H9 (cell line): ENCODE measurements at regions not wholly inside any gene's neighbourhood (a gene's known extent, or its start where the extent isn't known, plus 50 kb on each side); places are given as distances from the start of the nearest gene placed in this dataset.

Experiments used
- DNase-seq: peaks from one replicate; pipeline ENCODE4 v3.0.0-alpha.2; 2017
- H2AFZ ChIP-seq: one replicate; pipeline ENCODE4 v1.6.1; 2013; ENCODE audit warnings: mild to moderate bottlenecking, low read length, control low read depth, moderate library complexity
- H2AK5ac ChIP-seq: 2 replicates; pipeline ENCODE4 v1.6.1; 2013; ENCODE audit warnings: low read length, control low read depth, mixed read lengths; ENCODE audit not compliant: insufficient read length
- H2BK120ac ChIP-seq: one replicate; pipeline ENCODE4 v1.6.1; 2013; ENCODE audit warnings: low read depth, mild to moderate bottlenecking, low read length, control low read depth, inconsistent platforms; ENCODE audit not compliant: poor library complexity, severe bottlenecking
- H2BK12ac ChIP-seq: 2 replicates; pipeline ENCODE4 v1.6.1; 2013; ENCODE audit warnings: low read length, control low read depth, mixed read lengths, low read depth; ENCODE audit not compliant: insufficient read length
- H2BK15ac ChIP-seq: 2 replicates; pipeline ENCODE4 v1.6.1; 2013; ENCODE audit warnings: low read depth, low read length, control low read depth
- H2BK20ac ChIP-seq: one replicate; pipeline ENCODE4 v1.6.1; 2013; ENCODE audit warnings: low read depth, mild to moderate bottlenecking, low read length, control low read depth, inconsistent platforms; ENCODE audit not compliant: poor library complexity, severe bottlenecking
- H2BK5ac ChIP-seq: 2 replicates; pipeline ENCODE4 v1.6.1; 2013; ENCODE audit warnings: low read length, control low read depth, mixed read lengths; ENCODE audit not compliant: insufficient read length
- H3K14ac ChIP-seq: 2 replicates; pipeline ENCODE4 v1.6.1; 2013; ENCODE audit warnings: low read length, control low read depth; ENCODE audit not compliant: insufficient read depth
- H3K18ac ChIP-seq: 2 replicates; pipeline ENCODE4 v1.6.1; 2013; ENCODE audit warnings: low read depth, mild to moderate bottlenecking, mixed read lengths, low read length, control low read depth; ENCODE audit not compliant: insufficient read length
- H3K23ac ChIP-seq: 2 replicates; pipeline ENCODE4 v1.6.1; 2013; ENCODE audit warnings: low read length, control low read depth, mixed read lengths, low read depth; ENCODE audit not compliant: insufficient read length
- H3K23me2 ChIP-seq: 2 replicates; pipeline ENCODE4 v1.6.1; 2013; ENCODE audit warnings: low read depth, mild to moderate bottlenecking, mixed read lengths, low read length, control low read depth; ENCODE audit not compliant: insufficient read length, poor library complexity, severe bottlenecking
- H3K27ac ChIP-seq: 2 replicates; pipeline ENCODE4 v1.5.1; 2013; ENCODE audit warnings: low read length, control low read depth, mixed read lengths, low read depth; ENCODE audit not compliant: insufficient read length
- H3K27me3 ChIP-seq: 2 replicates; pipeline ENCODE4 v1.6.1; 2013; ENCODE audit warnings: low read length, control low read depth, inconsistent platforms; ENCODE audit not compliant: insufficient read depth
- H3K4ac ChIP-seq: 2 replicates; pipeline ENCODE4 v1.6.1; 2013; ENCODE audit warnings: low read depth, mild to moderate bottlenecking, control low read depth, inconsistent platforms, low read length, moderate library complexity
- H3K4me1 ChIP-seq: 2 replicates; pipeline ENCODE4 v1.6.1; 2013; ENCODE audit warnings: low read length, control low read depth, inconsistent platforms; ENCODE audit not compliant: insufficient read depth
- H3K4me2 ChIP-seq: 2 replicates; pipeline ENCODE4 v1.6.1; 2013; ENCODE audit warnings: low read length, control low read depth, mixed read lengths; ENCODE audit not compliant: insufficient read length, insufficient read depth
- H3K56ac ChIP-seq: 2 replicates; pipeline ENCODE4 v1.6.1; 2013; ENCODE audit warnings: low read depth, mild to moderate bottlenecking, mixed read lengths, low read length, control low read depth; ENCODE audit not compliant: insufficient read length
- H3K79me1 ChIP-seq: 2 replicates; pipeline ENCODE4 v1.6.1; 2013; ENCODE audit warnings: low read depth, mild to moderate bottlenecking, moderate library complexity, low read length, control low read depth, inconsistent platforms; ENCODE audit not compliant: insufficient read depth, poor library complexity, severe bottlenecking
- H3K79me2 ChIP-seq: 2 replicates; pipeline ENCODE4 v1.6.1; 2013; ENCODE audit warnings: low read length, control low read depth, inconsistent platforms; ENCODE audit not compliant: insufficient read depth
- H3K9ac ChIP-seq: 2 replicates; pipeline ENCODE4 v1.6.1; 2013; ENCODE audit warnings: low read length, control low read depth, mixed read lengths; ENCODE audit not compliant: insufficient read length; ENCODE audit errors: extremely low read depth
- H3K9me3 ChIP-seq: one replicate; pipeline ENCODE4 v1.6.1; 2013; ENCODE audit warnings: low read depth, low read length, inconsistent platforms; ENCODE audit not compliant: control insufficient read depth
- H3T11ph ChIP-seq: one replicate; pipeline ENCODE4 v1.6.1; 2013; ENCODE audit warnings: mild to moderate bottlenecking, low read length, control low read depth, inconsistent platforms
- H4K20me1 ChIP-seq: one replicate; pipeline ENCODE4 v1.6.1; 2013; ENCODE audit not compliant: control insufficient read depth, insufficient read length, insufficient read depth
- H4K5ac ChIP-seq: 2 replicates; pipeline ENCODE4 v1.6.1; 2013; ENCODE audit warnings: low read depth, mild to moderate bottlenecking, mixed read lengths, low read length, control low read depth; ENCODE audit not compliant: insufficient read length
- H4K8ac ChIP-seq: replicated peaks from 2 replicates; pipeline ENCODE4 v1.6.1; 2013; ENCODE audit warnings: low read length, control low read depth, mixed read lengths, low read depth; ENCODE audit not compliant: insufficient read length
- H4K91ac ChIP-seq: 2 replicates; pipeline ENCODE4 v1.6.1; 2013; ENCODE audit warnings: low read depth, mild to moderate bottlenecking, moderate library complexity, mixed read lengths, low read length, control low read depth; ENCODE audit not compliant: insufficient read length
- H3K27ac Mint-ChIP-seq, 3 experiments: 2 replicates in 2 of 3; 3 replicates in 1 of 3; pipeline ENCODE4 v1.8.0; 2020 to 2021; ENCODE audit warnings: mixed read lengths in 3 of 3, mild to moderate bottlenecking in 1 of 3, moderate library complexity in 1 of 3
- H3K27me3 Mint-ChIP-seq: 2 replicates; pipeline ENCODE4 v1.8.0; 2021; ENCODE audit warnings: low read depth, mild to moderate bottlenecking, moderate library complexity, mixed read lengths
- H3K36me3 Mint-ChIP-seq, 3 experiments: 2 replicates in 2 of 3; 3 replicates in 1 of 3; pipeline ENCODE4 v1.8.0; 2020 to 2021; ENCODE audit warnings: low read depth in 3 of 3, mixed read lengths in 3 of 3; ENCODE audit not compliant: insufficient read depth in 1 of 3
- H3K4me1 Mint-ChIP-seq, 2 experiments: 2 replicates each; pipeline ENCODE4 v1.8.0; 2020; ENCODE audit warnings: mixed read lengths in 2 of 2
- H3K4me3 Mint-ChIP-seq, 2 experiments: 2 replicates in 1 of 2; 3 replicates in 1 of 2; pipeline ENCODE4 v1.8.0; 2020 to 2021; ENCODE audit warnings: mild to moderate bottlenecking in 2 of 2, mixed read lengths in 2 of 2, moderate library complexity in 1 of 2
- H3K9me3 Mint-ChIP-seq, 2 experiments: 2 replicates in 1 of 2; 3 replicates in 1 of 2; pipeline ENCODE4 v1.8.0; 2020; ENCODE audit warnings: mild to moderate bottlenecking in 2 of 2, mixed read lengths in 2 of 2, moderate library complexity in 1 of 2
- WGBS: extraction: QIAGEN DNeasy Blood & Tissue Kit; methylation state at CpG from one replicate; pipeline ENCODE4 v1.1.7; 2013; ENCODE audit warnings: missing lambda C conversion rate, low lambda C conversion rate, mixed read lengths; ENCODE audit not compliant: insufficient read length; ENCODE audit errors: extremely low coverage; 5-methylcytosine and 5-hydroxymethylcytosine counted together
- TF ChIP-seq, protein P1 (sequence below): fragments of 200-600 bp; sonication (generic); conservative IDR thresholded peaks from 3 replicates; pipeline ENCODE4 v1.8.0; 2021; ENCODE audit warnings: antibody characterized with exemption, mild to moderate bottlenecking

DNA sequence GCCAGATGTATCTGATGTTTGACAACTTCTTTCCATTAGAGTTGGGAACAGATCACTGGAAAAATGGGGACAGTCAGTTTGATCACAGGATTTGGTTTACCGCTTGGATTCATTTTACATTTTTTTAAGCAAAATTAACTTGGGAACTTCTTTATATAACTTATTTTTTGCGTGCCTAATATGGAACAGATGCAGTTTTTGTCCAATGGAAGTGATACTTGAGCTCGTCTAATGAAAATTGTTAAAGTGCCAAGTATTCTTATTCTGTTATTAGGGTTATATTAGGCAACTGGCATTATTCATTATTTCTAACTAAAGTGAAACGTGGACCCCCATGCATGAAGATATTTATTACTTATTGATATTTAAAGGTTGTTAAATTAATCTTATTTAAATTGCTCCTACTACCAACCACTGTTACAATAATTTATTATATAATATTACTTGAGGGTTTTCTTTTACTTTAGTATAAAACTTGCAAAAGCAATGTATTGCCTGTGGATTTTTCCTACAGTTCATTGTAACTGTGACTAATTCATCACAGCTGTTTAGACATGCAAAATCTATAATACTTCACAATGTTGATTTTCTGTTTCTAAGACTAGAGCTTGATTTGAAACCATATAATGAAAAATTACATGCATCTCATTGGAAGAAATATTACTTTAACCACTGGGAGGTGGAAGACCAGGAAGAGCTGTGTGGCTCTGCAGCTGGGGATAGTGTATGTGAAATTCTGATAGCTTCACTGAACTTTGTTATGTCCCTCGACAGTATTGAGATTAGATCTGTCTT, 787.3 kb upstream of the WWC1 start:
- TF ChIP-seq, protein P1, sequence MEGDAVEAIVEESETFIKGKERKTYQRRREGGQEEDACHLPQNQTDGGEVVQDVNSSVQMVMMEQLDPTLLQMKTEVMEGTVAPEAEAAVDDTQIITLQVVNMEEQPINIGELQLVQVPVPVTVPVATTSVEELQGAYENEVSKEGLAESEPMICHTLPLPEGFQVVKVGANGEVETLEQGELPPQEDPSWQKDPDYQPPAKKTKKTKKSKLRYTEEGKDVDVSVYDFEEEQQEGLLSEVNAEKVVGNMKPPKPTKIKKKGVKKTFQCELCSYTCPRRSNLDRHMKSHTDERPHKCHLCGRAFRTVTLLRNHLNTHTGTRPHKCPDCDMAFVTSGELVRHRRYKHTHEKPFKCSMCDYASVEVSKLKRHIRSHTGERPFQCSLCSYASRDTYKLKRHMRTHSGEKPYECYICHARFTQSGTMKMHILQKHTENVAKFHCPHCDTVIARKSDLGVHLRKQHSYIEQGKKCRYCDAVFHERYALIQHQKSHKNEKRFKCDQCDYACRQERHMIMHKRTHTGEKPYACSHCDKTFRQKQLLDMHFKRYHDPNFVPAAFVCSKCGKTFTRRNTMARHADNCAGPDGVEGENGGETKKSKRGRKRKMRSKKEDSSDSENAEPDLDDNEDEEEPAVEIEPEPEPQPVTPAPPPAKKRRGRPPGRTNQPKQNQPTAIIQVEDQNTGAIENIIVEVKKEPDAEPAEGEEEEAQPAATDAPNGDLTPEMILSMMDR: no peak
- no peak overlapping the region for H3K56ac ChIP-seq
- no peak overlapping the region for H2BK5ac ChIP-seq
- H3K79me1 ChIP-seq: no peaks in the 10 kb centered on the region
- H2BK15ac ChIP-seq: no peak overlapping the region
- no peak overlapping the region for H3K27ac ChIP-seq
- no peak overlapping the region for H3K9ac ChIP-seq
- Mint-ChIP-seq H3K9me3 (no peaks in the 10 kb centered on the region), H3K4me1 (no peaks in the 10 kb centered on the region), H3K4me3 (no peak overlapping the region), H3K27me3 (peaks cover 2% of the 10 kb centered on the region; the same call in 1 of the 2 replicates), H3K36me3 (no peaks in the 10 kb centered on the region), H3K27ac (no peak overlapping the region)
- no peak overlapping the region for H4K91ac ChIP-seq
- no CpG with 5 or more reads among the region's 5 CpGs for WGBS
- H2BK20ac ChIP-seq: no peak overlapping the region
- H3K14ac ChIP-seq: no peak overlapping the region
- H3K4me1 ChIP-seq: no peaks in the 10 kb centered on the region
- no peak overlapping the region for H2BK12ac ChIP-seq
- H2AK5ac ChIP-seq: no peak overlapping the region
- no peaks in the 10 kb centered on the region for H3K23me2 ChIP-seq
- H2AFZ ChIP-seq: no peak overlapping the region
- no peak overlapping the region for H3T11ph ChIP-seq
- H3K18ac ChIP-seq: no peak overlapping the region
- H3K9me3 ChIP-seq: no peaks in the 10 kb centered on the region
- H4K5ac ChIP-seq: no peak overlapping the region
- no peak overlapping the region for H2BK120ac ChIP-seq
- no peak overlapping the region for H3K4me2 ChIP-seq
- no peak overlapping the region for H3K23ac ChIP-seq
- no peaks in the 10 kb centered on the region for H4K20me1 ChIP-seq
- H3K4ac ChIP-seq: no peak overlapping the region
- no peak overlapping the region for H4K8ac ChIP-seq
- H3K27me3 ChIP-seq: no peaks in the 10 kb centered on the region
- DNase-seq: no peak
- H3K79me2 ChIP-seq: no peaks in the 10 kb centered on the region
